Breast epithelium (tissue), 3 donors: ENCODE measurements at regions not wholly inside any gene's neighbourhood (a gene's known extent, or its start where the extent isn't known, plus 50 kb on each side); places are given as distances from the start of the nearest gene placed in this dataset.

Experiments
- POLR2A ChIP-seq: fragments of 450-650 bp; IDR thresholded peaks from one replicate; pipeline ENCODE4 v1.6.1; 2016; ENCODE audit warnings: antibody characterized with exemption, mild to moderate bottlenecking, moderate library complexity
- TF ChIP-seq, protein P1 (sequence below), 3 donors: fragments of 450-650 bp; IDR thresholded peaks; one replicate each; pipeline ENCODE4 v1.5.1; 2016 to 2017; ENCODE audit warnings: antibody characterized with exemption in 3 of 3, mild to moderate bottlenecking in 3 of 3, moderate library complexity in 3 of 3

DNA sequence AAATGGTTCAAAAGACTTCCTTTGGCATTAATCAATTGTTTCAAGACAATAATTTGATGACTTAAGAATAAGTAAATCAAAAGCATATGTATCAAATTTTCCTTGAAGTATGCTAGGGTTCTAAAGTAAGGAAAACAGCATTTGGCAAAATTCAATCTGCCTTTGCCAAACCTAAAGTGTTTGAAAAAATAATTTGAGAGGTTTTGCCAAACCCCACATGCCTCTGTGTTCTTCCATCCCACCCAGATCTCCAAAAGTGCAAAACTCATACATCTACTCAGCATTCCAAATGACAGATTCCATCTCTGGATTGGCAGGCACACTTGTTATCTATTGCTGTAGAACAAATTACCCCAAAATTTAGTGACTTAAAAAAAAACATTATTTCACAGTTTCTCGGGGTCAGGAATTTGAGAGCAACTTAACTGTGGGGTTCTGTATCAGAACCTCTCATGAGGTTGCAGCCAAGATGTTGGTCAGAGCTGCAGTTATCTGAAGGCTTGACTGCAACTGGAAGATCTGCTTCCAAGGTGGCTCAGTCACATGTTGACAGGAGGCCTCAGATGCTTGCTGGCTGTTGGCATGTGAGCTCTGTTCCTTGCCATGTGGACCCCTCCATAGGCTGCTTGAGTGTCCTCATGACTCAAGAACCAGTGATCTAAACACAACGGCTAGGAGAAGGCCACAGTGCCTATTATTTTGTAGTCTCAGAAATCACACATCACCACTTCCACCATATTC lies 100.6 kb upstream of the ARHGAP42 start:
- TF ChIP-seq, protein P1, sequence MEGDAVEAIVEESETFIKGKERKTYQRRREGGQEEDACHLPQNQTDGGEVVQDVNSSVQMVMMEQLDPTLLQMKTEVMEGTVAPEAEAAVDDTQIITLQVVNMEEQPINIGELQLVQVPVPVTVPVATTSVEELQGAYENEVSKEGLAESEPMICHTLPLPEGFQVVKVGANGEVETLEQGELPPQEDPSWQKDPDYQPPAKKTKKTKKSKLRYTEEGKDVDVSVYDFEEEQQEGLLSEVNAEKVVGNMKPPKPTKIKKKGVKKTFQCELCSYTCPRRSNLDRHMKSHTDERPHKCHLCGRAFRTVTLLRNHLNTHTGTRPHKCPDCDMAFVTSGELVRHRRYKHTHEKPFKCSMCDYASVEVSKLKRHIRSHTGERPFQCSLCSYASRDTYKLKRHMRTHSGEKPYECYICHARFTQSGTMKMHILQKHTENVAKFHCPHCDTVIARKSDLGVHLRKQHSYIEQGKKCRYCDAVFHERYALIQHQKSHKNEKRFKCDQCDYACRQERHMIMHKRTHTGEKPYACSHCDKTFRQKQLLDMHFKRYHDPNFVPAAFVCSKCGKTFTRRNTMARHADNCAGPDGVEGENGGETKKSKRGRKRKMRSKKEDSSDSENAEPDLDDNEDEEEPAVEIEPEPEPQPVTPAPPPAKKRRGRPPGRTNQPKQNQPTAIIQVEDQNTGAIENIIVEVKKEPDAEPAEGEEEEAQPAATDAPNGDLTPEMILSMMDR (IDR thresholded peaks at IDR 0.05), result no peak
- no peak for TF ChIP-seq POLR2A
